Prostate gland (tissue), 2 donors: ENCODE measurements at regions not wholly inside any gene's neighbourhood (a gene's known extent, or its start where the extent isn't known, plus 50 kb on each side); places are given as distances from the start of the nearest gene placed in this dataset.

Experiments
- DNase-seq: peaks from one replicate; pipeline ENCODE4 v3.0.0-alpha.2; 2019; ENCODE audit warnings: low spot score
- H3K27ac ChIP-seq, 2 donors: fragments of 200-600 bp; sonication (generic); 2 replicates each; pipeline ENCODE4 v1.5.1; 2017 to 2019
- H3K27me3 ChIP-seq: fragments of 200-600 bp; sonication (generic); replicated peaks from 2 replicates; pipeline ENCODE4 v1.5.1; 2019; ENCODE audit not compliant: insufficient read depth
- H3K36me3 ChIP-seq, 2 donors: fragments of 200-600 bp; sonication (generic); 1 replicate in 1 of 2; 2 replicates in 1 of 2; pipeline versions ENCODE4 v1.5.1 to v1.8.1; 2017 to 2019
- H3K4me1 ChIP-seq: fragments of 200-600 bp; sonication (generic); replicated peaks from 2 replicates; pipeline ENCODE4 v1.5.1; 2019
- H3K4me3 ChIP-seq, 2 donors: fragments of 200-600 bp; sonication (generic); 2 replicates each; pipeline ENCODE4 v1.5.1; 2017 to 2019
- H3K9me3 ChIP-seq: fragments of 200-600 bp; sonication (generic); 2 replicates; pipeline ENCODE4 v1.5.1; 2017
- POLR2A ChIP-seq: fragments of 450-650 bp; IDR thresholded peaks from one replicate; pipeline ENCODE4 v1.6.1; 2016; ENCODE audit warnings: antibody characterized with exemption, mild to moderate bottlenecking
- POLR2AphosphoS5 ChIP-seq: sonication (generic); formaldehyde crosslinking; IDR thresholded peaks from one replicate; pipeline ENCODE4 v1.6.1; 2017; ENCODE audit warnings: antibody characterized with exemption
- WGBS: methylation state at CpG from one replicate; pipeline ENCODE4 v1.1.5; 2018; 5-methylcytosine and 5-hydroxymethylcytosine counted together
- intact Hi-C: fragments of 100-400 bp; cut with DNase I; formaldehyde crosslinking; loops from one replicate; pipeline ENCODE4 v1.14.2; 2022
- TF ChIP-seq, protein P1 (sequence below), 4 experiments: fragments of 200-600 bp in 2 of 4; fragments of 450-650 bp in 2 of 4; sonication (generic) in 2 of 4; IDR thresholded peaks; 1 replicate in 3 of 4; 2 replicates in 1 of 4; pipeline ENCODE4 v1.5.1; 2016 to 2019; ENCODE audit warnings: antibody characterized with exemption in 4 of 4, mild to moderate bottlenecking in 2 of 4, moderate library complexity in 2 of 4

DNA sequence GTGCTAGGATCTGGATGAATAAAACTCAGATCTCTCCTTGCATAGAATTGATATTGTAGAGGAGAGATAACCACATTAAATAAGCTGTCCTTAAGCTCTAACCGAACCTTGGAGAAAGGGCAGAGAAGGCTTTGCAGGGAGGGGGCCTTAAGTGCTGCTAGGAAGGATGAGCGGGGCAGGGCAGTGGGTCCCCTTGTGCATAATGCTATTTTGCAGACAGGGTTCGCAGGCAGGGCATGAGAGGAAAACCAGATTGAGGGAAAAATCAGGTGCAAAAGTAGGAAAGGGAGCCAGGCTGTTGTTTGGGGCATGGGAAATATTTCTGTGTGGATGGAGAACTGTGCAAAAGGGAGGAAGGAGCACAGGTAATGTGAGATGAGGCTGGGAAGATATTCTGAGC is 383.0 kb upstream of the JARID2 start:
- TF ChIP-seq, protein P1, sequence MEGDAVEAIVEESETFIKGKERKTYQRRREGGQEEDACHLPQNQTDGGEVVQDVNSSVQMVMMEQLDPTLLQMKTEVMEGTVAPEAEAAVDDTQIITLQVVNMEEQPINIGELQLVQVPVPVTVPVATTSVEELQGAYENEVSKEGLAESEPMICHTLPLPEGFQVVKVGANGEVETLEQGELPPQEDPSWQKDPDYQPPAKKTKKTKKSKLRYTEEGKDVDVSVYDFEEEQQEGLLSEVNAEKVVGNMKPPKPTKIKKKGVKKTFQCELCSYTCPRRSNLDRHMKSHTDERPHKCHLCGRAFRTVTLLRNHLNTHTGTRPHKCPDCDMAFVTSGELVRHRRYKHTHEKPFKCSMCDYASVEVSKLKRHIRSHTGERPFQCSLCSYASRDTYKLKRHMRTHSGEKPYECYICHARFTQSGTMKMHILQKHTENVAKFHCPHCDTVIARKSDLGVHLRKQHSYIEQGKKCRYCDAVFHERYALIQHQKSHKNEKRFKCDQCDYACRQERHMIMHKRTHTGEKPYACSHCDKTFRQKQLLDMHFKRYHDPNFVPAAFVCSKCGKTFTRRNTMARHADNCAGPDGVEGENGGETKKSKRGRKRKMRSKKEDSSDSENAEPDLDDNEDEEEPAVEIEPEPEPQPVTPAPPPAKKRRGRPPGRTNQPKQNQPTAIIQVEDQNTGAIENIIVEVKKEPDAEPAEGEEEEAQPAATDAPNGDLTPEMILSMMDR (IDR thresholded peaks at IDR 0.05) = no peak
- TF ChIP-seq POLR2AphosphoS5 (no peak), POLR2A (no peak)
- Histone ChIP-seq H3K4me1 (no peaks in the 10 kb centered on the region), H3K27me3 (no peaks in the 10 kb centered on the region), H3K27ac (no peak overlapping the region), H3K36me3 (no peaks in the 10 kb centered on the region), H3K4me3 (no peak overlapping the region), H3K9me3 (no peaks in the 10 kb centered on the region)
- intact Hi-C loops = no loop called here
- no peak for DNase-seq
- 94% methylated on average over 3 of the region's 3 CpGs for WGBS

- intact Hi-C loops = no loop called here
Measured at GRCh38 chr6:14863902-14864850, 381.7 kb upstream of the JARID2 start.

GRCh38 chr6:14865531-14866100 is 380.3 kb upstream of the JARID2 start:
- Histone ChIP-seq H3K27me3 (no peaks in the 10 kb centered on the region), H3K36me3 (no peaks in the 10 kb centered on the region), H3K27ac (no peak overlapping the region), H3K4me1 (no peaks in the 10 kb centered on the region), H3K4me3 (no peak overlapping the region), H3K9me3 (no peaks in the 10 kb centered on the region)
- TF ChIP-seq POLR2AphosphoS5 (no peak), POLR2A (no peak)
- TF ChIP-seq, protein P1 (IDR thresholded peaks at IDR 0.05) = no peak
- 65% methylated on average over 5 of the region's 5 CpGs for WGBS
- DNase-seq = no peak
- intact Hi-C loops = no loop called here

More at GRCh38 chr6:14863902-14864850, 381.7 kb upstream of the JARID2 start:
- no peaks in the 10 kb centered on the region for H3K9me3 ChIP-seq
- no peaks in the 10 kb centered on the region for H3K27me3 ChIP-seq
- H3K4me3 ChIP-seq = no peak overlapping the region
- H3K36me3 ChIP-seq = no peaks in the 10 kb centered on the region
- TF ChIP-seq POLR2A (no peak), POLR2AphosphoS5 (no peak)
- TF ChIP-seq, protein P1 (IDR thresholded peaks at IDR 0.05) = no peak
- no peak for DNase-seq
- no peaks in the 10 kb centered on the region for H3K4me1 ChIP-seq
- H3K27ac ChIP-seq = no peak overlapping the region
- 66% methylated on average over 14 of the region's 14 CpGs for WGBS

- intact Hi-C loops = no loop called here
- no peak for DNase-seq
- Histone ChIP-seq H3K27ac (no peak overlapping the region), H3K9me3 (no peaks in the 10 kb centered on the region), H3K4me3 (no peak overlapping the region), H3K4me1 (no peaks in the 10 kb centered on the region), H3K27me3 (no peaks in the 10 kb centered on the region), H3K36me3 (no peaks in the 10 kb centered on the region)
- TF ChIP-seq POLR2AphosphoS5 (no peak), POLR2A (no peak)
- TF ChIP-seq, protein P1 (IDR thresholded peaks at IDR 0.05) = no peak
- 93% methylated on average over 1 of the region's 1 CpG for WGBS
Measured at GRCh38 chr6:14867802-14868201, 378.1 kb upstream of the JARID2 start.
